HepG2 (cell line): ENCODE measurements at regions not wholly inside any gene's neighbourhood (a gene's known extent, or its start where the extent isn't known, plus 50 kb on each side); places are given as distances from the start of the nearest gene placed in this dataset.

ENCODE experiments used
- ATAC-seq: fragments of 200-7000 bp; cut with Tn5 transposase; 3 replicates; pipeline ENCODE4 v1.9.1; 2020; ENCODE audit warnings: mild to moderate bottlenecking, moderate library complexity
- BruUV-seq: library from RNA; stranded (reverse); fragments of 400-500 nt; replicated peaks from 2 replicates; lab custom pipeline; 2021; lab: Mats Ljungman, UMichigan
- CTCF ChIA-PET: fragments of 300-600 bp; formaldehyde crosslinking; extraction: SDS; loops from one replicate; lab custom pipeline; 2021; ENCODE audit warnings: low total read pairs, inconsistent platforms, low intra/inter-chr PET ratio; lab: Yijun Ruan, JAX
- POLR2A ChIA-PET: fragments of 350-600 bp; sonication (Branson Sonifier 250); formaldehyde crosslinking; loops from one replicate; lab custom pipeline; 2020; ENCODE audit warnings: antibody characterized with exemption, inconsistent platforms; lab: Yijun Ruan, JAX
- DNase-seq: peaks from one replicate; pipeline ENCODE4 v3.0.0-alpha.2; 2015; ENCODE audit warnings: low spot score
- FAIRE-seq: peaks from 3 replicates; lab custom pipeline; 2011; peaks lifted over from hg19 to GRCh38; lab: Jason Lieb, UNC
- H2AFZ ChIP-seq: one replicate; pipeline ENCODE4 v1.6.1; 2011; ENCODE audit warnings: low read length, inconsistent platforms
- H3K27ac ChIP-seq: fragments of 300-600 bp; 3 replicates; pipeline ENCODE4 v1.8.0; 2011; ENCODE audit warnings: mixed run types, mild to moderate bottlenecking, mixed read lengths, low read length, inconsistent platforms; ENCODE audit not compliant: insufficient read depth; ENCODE audit errors: extremely low read length
- H3K27me3 ChIP-seq, 2 experiments: fragments of 200-600 bp in 1 of 2; 2 replicates in 1 of 2; 3 replicates in 1 of 2; pipeline versions ENCODE4 v1.6.0 to v1.8.0; 2011; ENCODE audit warnings: low read length in 2 of 2, mild to moderate bottlenecking in 2 of 2, moderate library complexity in 2 of 2, inconsistent platforms in 1 of 2; ENCODE audit not compliant: insufficient read depth in 2 of 2, control insufficient read depth in 1 of 2
- H3K36me3 ChIP-seq, 2 experiments: fragments of 200-600 bp in 1 of 2; replicated peaks in 1 of 2; 2 replicates in 1 of 2; 3 replicates in 1 of 2; pipeline versions ENCODE4 v1.5.1 to v1.8.0; 2011; ENCODE audit warnings: low read length in 2 of 2, inconsistent platforms in 1 of 2; ENCODE audit not compliant: insufficient read depth in 2 of 2, control insufficient read depth in 1 of 2
- H3K4me1 ChIP-seq: 2 replicates; pipeline ENCODE4 v1.5.1; 2012; ENCODE audit warnings: low read length, inconsistent platforms; ENCODE audit not compliant: insufficient read depth
- H3K4me2 ChIP-seq: 2 replicates; pipeline ENCODE4 v1.6.0; 2011; ENCODE audit warnings: low read depth, low read length, inconsistent platforms
- H3K4me3 ChIP-seq, 3 experiments: fragments of 200-600 bp in 1 of 3; sonication (generic), shearing (Covaris generic) in 1 of 3; replicated peaks in 1 of 3; 2 replicates each; pipeline ENCODE4 v1.5.1; 2011 to 2016; ENCODE audit warnings: low read length in 3 of 3, inconsistent platforms in 2 of 3, low read depth in 2 of 3, mild to moderate bottlenecking in 2 of 3, control low read depth in 1 of 3, mixed read lengths in 1 of 3; ENCODE audit not compliant: insufficient read depth in 1 of 3
- H3K79me2 ChIP-seq: one replicate; pipeline ENCODE4 v1.6.1; 2011; ENCODE audit warnings: low read length, inconsistent platforms; ENCODE audit not compliant: insufficient read depth
- H3K9ac ChIP-seq: 2 replicates; pipeline ENCODE4 v1.6.0; 2011; ENCODE audit warnings: mild to moderate bottlenecking, low read depth, low read length, inconsistent platforms; ENCODE audit not compliant: insufficient read depth
- H3K9me3 ChIP-seq: 2 replicates; pipeline ENCODE4 v1.5.1; 2012; ENCODE audit warnings: mild to moderate bottlenecking, low read length
- H4K20me1 ChIP-seq: 2 replicates; pipeline ENCODE4 v1.6.0; 2011; ENCODE audit warnings: inconsistent platforms, mild to moderate bottlenecking, low read length, moderate library complexity; ENCODE audit not compliant: insufficient read depth
- CENPX ChIP-seq: sonication (generic); formaldehyde crosslinking; IDR thresholded peaks from 2 replicates; pipeline ENCODE4 v1.9.0; 2021; ENCODE audit warnings: mild to moderate bottlenecking, missing genetic modification reagents, moderate library complexity
- DR1 ChIP-seq: sonication (generic); formaldehyde crosslinking; IDR thresholded peaks from 2 replicates; pipeline ENCODE4 v1.8.0; 2021; ENCODE audit warnings: mild to moderate bottlenecking, missing genetic modification reagents, inconsistent platforms
- GATA4 ChIP-seq: sonication (generic); IDR thresholded peaks from 2 replicates; pipeline ENCODE4 v1.6.1; 2016; ENCODE audit warnings: antibody characterized with exemption, low read depth, borderline replicate concordance
- HNF4G ChIP-seq, 2 experiments: sonication (generic) in 1 of 2; formaldehyde crosslinking in 1 of 2; IDR thresholded peaks; 2 replicates each; pipeline versions ENCODE4 v1.4.0 to v1.6.1; 2011 to 2020; ENCODE audit warnings: borderline replicate concordance in 2 of 2, low read depth in 2 of 2, mild to moderate bottlenecking in 2 of 2, low read length in 1 of 2, missing genetic modification reagents in 1 of 2, moderate library complexity in 1 of 2
- KLF15 ChIP-seq: sonication (generic); formaldehyde crosslinking; IDR thresholded peaks from 2 replicates; pipeline ENCODE4 v1.8.1; 2023; ENCODE audit warnings: borderline replicate concordance, mild to moderate bottlenecking, inconsistent platforms, missing genetic modification reagents, mixed read lengths
- KLF16 ChIP-seq, 2 experiments: sonication (generic) in 1 of 2; formaldehyde crosslinking in 1 of 2; IDR thresholded peaks; 2 replicates each; pipeline versions ENCODE4 v1.6.1 to v1.8.0; 2016 to 2023; ENCODE audit warnings: missing genetic modification reagents in 2 of 2, missing compliant biosample characterization in 1 of 2
- PHF8 ChIP-seq: sonication (generic); formaldehyde crosslinking; IDR thresholded peaks from 2 replicates; pipeline ENCODE4 v1.5.0; 2020; ENCODE audit warnings: missing genetic modification reagents
- THYN1 ChIP-seq: sonication (generic); formaldehyde crosslinking; IDR thresholded peaks from 2 replicates; pipeline ENCODE4 v1.8.1; 2023; ENCODE audit warnings: low read depth, mild to moderate bottlenecking, moderate library complexity, missing genetic modification reagents, borderline replicate concordance
- ZIK1 ChIP-seq: sonication (generic); formaldehyde crosslinking; IDR thresholded peaks from 2 replicates; pipeline ENCODE4 v1.5.0; 2020; ENCODE audit warnings: mild to moderate bottlenecking, low read depth, missing genetic modification reagents, borderline replicate concordance
- ZKSCAN8 ChIP-seq: IDR thresholded peaks from 2 replicates; pipeline ENCODE4 v1.6.1; 2016; ENCODE audit warnings: borderline replicate concordance, missing genetic modification reagents, missing compliant biosample characterization
- ZNF333 ChIP-seq: sonication (generic); formaldehyde crosslinking; IDR thresholded peaks from 2 replicates; pipeline ENCODE4 v1.4.0; 2020; ENCODE audit warnings: mild to moderate bottlenecking, missing genetic modification reagents, borderline replicate concordance
- ZNF446 ChIP-seq: sonication (generic); formaldehyde crosslinking; IDR thresholded peaks from 2 replicates; pipeline ENCODE4 v1.5.0; 2020; ENCODE audit warnings: mild to moderate bottlenecking, missing genetic modification reagents
- ZNF709 ChIP-seq: sonication (generic); formaldehyde crosslinking; IDR thresholded peaks from 2 replicates; pipeline ENCODE4 v1.5.0; 2020; ENCODE audit warnings: mild to moderate bottlenecking, missing genetic modification reagents
- ZNF710 ChIP-seq: sonication (generic); formaldehyde crosslinking; IDR thresholded peaks from 2 replicates; pipeline ENCODE4 v1.5.0; 2020; ENCODE audit warnings: mild to moderate bottlenecking, missing genetic modification reagents, borderline replicate concordance
- ZNF720 ChIP-seq: sonication (generic); formaldehyde crosslinking; IDR thresholded peaks from 2 replicates; pipeline ENCODE4 v1.4.0; 2020; ENCODE audit warnings: missing genetic modification reagents
- WGBS: methylation state at CpG from one replicate; pipeline ENCODE4 v1.1.6; 2017; ENCODE audit warnings: low lambda C conversion rate; 5-methylcytosine and 5-hydroxymethylcytosine counted together
- in situ Hi-C: cut with HindIII; loops from 2 replicates; pipeline ENCODE4 v1.10.0; 2017; ENCODE audit warnings: low pct_unique_long_range_greater_than_20kb; ENCODE audit not compliant: extremely low pct_ligation_motif_present
- intact Hi-C: fragments of 100-400 bp; cut with micrococcal nuclease; formaldehyde crosslinking; loops from one replicate; pipeline ENCODE4 v1.10.0; 2022; ENCODE audit not compliant: unreplicated experiment
- TF ChIP-seq, protein P1 (sequence below): sonication (generic); formaldehyde crosslinking; IDR thresholded peaks from 2 replicates; pipeline ENCODE4 v1.5.0; 2020; ENCODE audit warnings: missing genetic modification reagents
- TF ChIP-seq, protein P2 (sequence below): sonication (generic); formaldehyde crosslinking; IDR thresholded peaks from 2 replicates; pipeline ENCODE4 v1.9.0; 2021; ENCODE audit warnings: missing genetic modification reagents, borderline replicate concordance
- TF ChIP-seq, protein P3 (sequence below): sonication (generic); formaldehyde crosslinking; IDR thresholded peaks from 2 replicates; pipeline ENCODE4 v1.4.0; 2020; ENCODE audit warnings: mild to moderate bottlenecking, low read depth, missing genetic modification reagents

DNA sequence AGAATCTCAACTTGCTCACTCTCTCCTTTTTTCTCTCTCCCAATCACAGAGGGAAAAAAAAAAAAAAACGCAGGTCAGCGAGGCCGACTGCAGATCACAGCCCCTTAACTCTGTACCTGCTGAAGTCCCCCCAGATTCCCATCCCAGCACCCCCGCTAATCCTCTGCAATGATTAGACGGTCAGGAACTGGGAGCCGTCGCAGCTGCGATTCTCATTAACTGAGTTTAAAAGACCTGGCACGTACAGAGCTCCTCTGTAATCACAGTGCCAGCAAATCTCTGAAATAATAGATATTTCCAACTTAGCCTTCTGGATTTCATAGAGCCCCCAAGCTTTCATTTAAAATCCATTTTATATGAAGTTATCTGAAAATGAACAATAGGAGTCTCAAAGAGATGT, 84.4 kb downstream of the ANKRD60 start:
- POLR2A ChIA-PET, result no interaction called here
- Histone ChIP-seq H3K9ac (no peak overlapping the region), H3K27ac (no peak overlapping the region), H3K27me3 (peaks cover 0 to 45% of the 10 kb centered on the region in 2 experiments; a peak in 3 of 5 replicates), H3K79me2 (no peaks in the 10 kb centered on the region), H2AFZ (no peak overlapping the region), H3K4me1 (no peaks in the 10 kb centered on the region), H3K36me3 (no peaks in the 10 kb centered on the region), H3K4me3 (no peak overlapping the region), H4K20me1 (no peaks in the 10 kb centered on the region), H3K9me3 (no peaks in the 10 kb centered on the region), H3K4me2 (no peak overlapping the region)
- BruUV-seq, result no TSS peak
- DNase-seq (no peak), FAIRE-seq (no peak), ATAC-seq (no peak)
- TF ChIP-seq, protein P1, sequence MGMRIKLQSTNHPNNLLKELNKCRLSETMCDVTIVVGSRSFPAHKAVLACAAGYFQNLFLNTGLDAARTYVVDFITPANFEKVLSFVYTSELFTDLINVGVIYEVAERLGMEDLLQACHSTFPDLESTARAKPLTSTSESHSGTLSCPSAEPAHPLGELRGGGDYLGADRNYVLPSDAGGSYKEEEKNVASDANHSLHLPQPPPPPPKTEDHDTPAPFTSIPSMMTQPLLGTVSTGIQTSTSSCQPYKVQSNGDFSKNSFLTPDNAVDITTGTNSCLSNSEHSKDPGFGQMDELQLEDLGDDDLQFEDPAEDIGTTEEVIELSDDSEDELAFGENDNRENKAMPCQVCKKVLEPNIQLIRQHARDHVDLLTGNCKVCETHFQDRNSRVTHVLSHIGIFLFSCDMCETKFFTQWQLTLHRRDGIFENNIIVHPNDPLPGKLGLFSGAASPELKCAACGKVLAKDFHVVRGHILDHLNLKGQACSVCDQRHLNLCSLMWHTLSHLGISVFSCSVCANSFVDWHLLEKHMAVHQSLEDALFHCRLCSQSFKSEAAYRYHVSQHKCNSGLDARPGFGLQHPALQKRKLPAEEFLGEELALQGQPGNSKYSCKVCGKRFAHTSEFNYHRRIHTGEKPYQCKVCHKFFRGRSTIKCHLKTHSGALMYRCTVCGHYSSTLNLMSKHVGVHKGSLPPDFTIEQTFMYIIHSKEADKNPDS, result no peak
- no peak for TF ChIP-seq ZNF446
- no peak for TF ChIP-seq ZNF333
- TF ChIP-seq ZNF709 (CRISPR knock-in tag), result no peak
- no peak for TF ChIP-seq ZNF720 (CRISPR knock-in tag)
- TF ChIP-seq, protein P2, sequence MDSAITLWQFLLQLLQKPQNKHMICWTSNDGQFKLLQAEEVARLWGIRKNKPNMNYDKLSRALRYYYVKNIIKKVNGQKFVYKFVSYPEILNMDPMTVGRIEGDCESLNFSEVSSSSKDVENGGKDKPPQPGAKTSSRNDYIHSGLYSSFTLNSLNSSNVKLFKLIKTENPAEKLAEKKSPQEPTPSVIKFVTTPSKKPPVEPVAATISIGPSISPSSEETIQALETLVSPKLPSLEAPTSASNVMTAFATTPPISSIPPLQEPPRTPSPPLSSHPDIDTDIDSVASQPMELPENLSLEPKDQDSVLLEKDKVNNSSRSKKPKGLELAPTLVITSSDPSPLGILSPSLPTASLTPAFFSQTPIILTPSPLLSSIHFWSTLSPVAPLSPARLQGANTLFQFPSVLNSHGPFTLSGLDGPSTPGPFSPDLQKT, result no peak
- no peak for TF ChIP-seq DR1 (CRISPR knock-in tag)
- TF ChIP-seq THYN1, result no peak
- TF ChIP-seq GATA4, result no peak
- no peak for TF ChIP-seq CENPX
- no peak for TF ChIP-seq KLF15
- TF ChIP-seq KLF16 (CRISPR knock-in tag; IDR thresholded peaks at IDR 0.05), result no peak
- TF ChIP-seq ZKSCAN8 (CRISPR knock-in tag), result no peak
- no peak for TF ChIP-seq ZNF710 (CRISPR knock-in tag)
- no peak for TF ChIP-seq PHF8 (CRISPR knock-in tag)
- TF ChIP-seq, protein P3, sequence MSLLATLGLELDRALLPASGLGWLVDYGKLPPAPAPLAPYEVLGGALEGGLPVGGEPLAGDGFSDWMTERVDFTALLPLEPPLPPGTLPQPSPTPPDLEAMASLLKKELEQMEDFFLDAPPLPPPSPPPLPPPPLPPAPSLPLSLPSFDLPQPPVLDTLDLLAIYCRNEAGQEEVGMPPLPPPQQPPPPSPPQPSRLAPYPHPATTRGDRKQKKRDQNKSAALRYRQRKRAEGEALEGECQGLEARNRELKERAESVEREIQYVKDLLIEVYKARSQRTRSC (CRISPR knock-in tag), result no peak
- TF ChIP-seq ZIK1 (CRISPR knock-in tag), result no peak
- no peak for TF ChIP-seq HNF4G (IDR thresholded peaks at IDR 0.05; ENCODE audit: borderline replicate concordance, low read depth, low read length)
- no peak for TF ChIP-seq HNF4G (CRISPR knock-in tag; IDR thresholded peaks at IDR 0.05; ENCODE audit: borderline replicate concordance, low read depth)
- intact Hi-C loops (no loop called here), in situ Hi-C loops (no loop called here)
- CTCF ChIA-PET, result no interaction called here
- 20% methylated on average over 9 of the region's 9 CpGs for WGBS
